DND-41 (cell line): ENCODE measurements at regions not wholly inside any gene's neighbourhood (a gene's known extent, or its start where the extent isn't known, plus 50 kb on each side); places are given as distances from the start of the nearest gene placed in this dataset.

ENCODE experiments used
- EZH2 ChIP-seq: IDR thresholded peaks from 3 replicates; pipeline ENCODE4 v1.6.1; 2012; ENCODE audit warnings: borderline replicate concordance, low read depth, mild to moderate bottlenecking, moderate library complexity, low read length, inconsistent platforms; ENCODE audit not compliant: severe bottlenecking
- TF ChIP-seq, protein P1 (sequence below): IDR thresholded peaks from 2 replicates; pipeline ENCODE4 v1.5.1; 2012; ENCODE audit warnings: borderline replicate concordance, low read length, moderate library complexity, mild to moderate bottlenecking; ENCODE audit not compliant: poor library complexity, severe bottlenecking; ENCODE audit errors: extremely low read depth

GRCh38 chr11:87753143-87753542 lies 422.1 kb downstream of the RAB38 start:
- TF ChIP-seq, protein P1, sequence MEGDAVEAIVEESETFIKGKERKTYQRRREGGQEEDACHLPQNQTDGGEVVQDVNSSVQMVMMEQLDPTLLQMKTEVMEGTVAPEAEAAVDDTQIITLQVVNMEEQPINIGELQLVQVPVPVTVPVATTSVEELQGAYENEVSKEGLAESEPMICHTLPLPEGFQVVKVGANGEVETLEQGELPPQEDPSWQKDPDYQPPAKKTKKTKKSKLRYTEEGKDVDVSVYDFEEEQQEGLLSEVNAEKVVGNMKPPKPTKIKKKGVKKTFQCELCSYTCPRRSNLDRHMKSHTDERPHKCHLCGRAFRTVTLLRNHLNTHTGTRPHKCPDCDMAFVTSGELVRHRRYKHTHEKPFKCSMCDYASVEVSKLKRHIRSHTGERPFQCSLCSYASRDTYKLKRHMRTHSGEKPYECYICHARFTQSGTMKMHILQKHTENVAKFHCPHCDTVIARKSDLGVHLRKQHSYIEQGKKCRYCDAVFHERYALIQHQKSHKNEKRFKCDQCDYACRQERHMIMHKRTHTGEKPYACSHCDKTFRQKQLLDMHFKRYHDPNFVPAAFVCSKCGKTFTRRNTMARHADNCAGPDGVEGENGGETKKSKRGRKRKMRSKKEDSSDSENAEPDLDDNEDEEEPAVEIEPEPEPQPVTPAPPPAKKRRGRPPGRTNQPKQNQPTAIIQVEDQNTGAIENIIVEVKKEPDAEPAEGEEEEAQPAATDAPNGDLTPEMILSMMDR, result no peak
- TF ChIP-seq EZH2, result no peak
